ENCODE measurements at regions not wholly inside any gene's neighbourhood (a gene's known extent, or its start where the extent isn't known, plus 50 kb on each side); places are given as distances from the start of the nearest gene placed in this dataset.
A peak's percentile ranks its signal among the peaks of the same experiment; 100 is the strongest.

DNA sequence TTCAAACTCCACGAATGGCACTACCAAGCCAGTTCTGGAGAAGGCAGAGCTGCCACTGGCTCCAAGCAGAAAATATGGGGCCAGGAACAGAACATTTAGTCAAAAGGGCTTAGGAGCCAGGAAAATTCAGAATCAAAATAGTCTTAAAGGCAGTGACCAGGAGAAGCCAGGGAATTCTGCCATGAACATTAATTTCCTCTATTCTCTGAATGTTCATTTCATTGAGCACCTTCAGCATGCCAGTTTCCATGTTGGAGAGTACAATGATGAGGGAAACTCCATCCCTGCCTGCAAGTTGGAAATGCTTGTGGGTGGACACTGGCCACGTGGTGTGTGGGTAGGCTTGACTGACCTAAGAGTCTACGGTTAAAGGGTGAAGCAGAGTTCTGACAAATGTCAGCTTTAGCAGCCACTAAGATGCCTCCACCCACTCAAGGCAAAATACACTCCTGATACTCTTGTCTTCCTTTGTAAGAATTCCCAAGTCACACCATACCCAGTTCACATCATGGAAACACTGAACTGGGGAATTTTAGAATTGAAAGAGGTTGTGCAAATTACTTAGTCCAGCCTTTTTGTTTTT, 190.1 kb upstream of the C1QTNF7 start:
- Histone ChIP-seq H4K20me1 (ENCODE audit: insufficient read depth, poor library complexity, severe bottlenecking) (no peaks in the 10 kb centered on the region), H3K4me1 (ENCODE audit: insufficient read depth) (peaks cover 11% of the 10 kb centered on the region), H3K79me2 (no peaks in the 10 kb centered on the region), H3K36me3 (replicated peaks; ENCODE audit: insufficient read depth, low read depth) (no peaks in the 10 kb centered on the region), H3K27me3 (no peaks in the 10 kb centered on the region), H2AFZ (no peak overlapping the region), H3K9me2 (replicated peaks; ENCODE audit: insufficient read depth) (no peaks in the 10 kb centered on the region), H3K4me3 (no peak overlapping the region), H3K9me3 (ENCODE audit: low read depth) (no peaks in the 10 kb centered on the region), H3K4me2 (no peak overlapping the region), H3K27ac (no peak overlapping the region)
- 97% methylated on average over 3 of the region's 3 CpGs for WGBS (ENCODE audit: low lambda C conversion rate, missing lambda C conversion rate)
- TF ChIP-seq EZH2phosphoT487 (IDR thresholded peaks at IDR 0.05; ENCODE audit: low read depth, severe bottlenecking, unreplicated experiment) (no peak), EZH2 (IDR thresholded peaks at IDR 0.05; ENCODE audit: borderline replicate concordance) (no peak)
- TF ChIP-seq, protein P1, sequence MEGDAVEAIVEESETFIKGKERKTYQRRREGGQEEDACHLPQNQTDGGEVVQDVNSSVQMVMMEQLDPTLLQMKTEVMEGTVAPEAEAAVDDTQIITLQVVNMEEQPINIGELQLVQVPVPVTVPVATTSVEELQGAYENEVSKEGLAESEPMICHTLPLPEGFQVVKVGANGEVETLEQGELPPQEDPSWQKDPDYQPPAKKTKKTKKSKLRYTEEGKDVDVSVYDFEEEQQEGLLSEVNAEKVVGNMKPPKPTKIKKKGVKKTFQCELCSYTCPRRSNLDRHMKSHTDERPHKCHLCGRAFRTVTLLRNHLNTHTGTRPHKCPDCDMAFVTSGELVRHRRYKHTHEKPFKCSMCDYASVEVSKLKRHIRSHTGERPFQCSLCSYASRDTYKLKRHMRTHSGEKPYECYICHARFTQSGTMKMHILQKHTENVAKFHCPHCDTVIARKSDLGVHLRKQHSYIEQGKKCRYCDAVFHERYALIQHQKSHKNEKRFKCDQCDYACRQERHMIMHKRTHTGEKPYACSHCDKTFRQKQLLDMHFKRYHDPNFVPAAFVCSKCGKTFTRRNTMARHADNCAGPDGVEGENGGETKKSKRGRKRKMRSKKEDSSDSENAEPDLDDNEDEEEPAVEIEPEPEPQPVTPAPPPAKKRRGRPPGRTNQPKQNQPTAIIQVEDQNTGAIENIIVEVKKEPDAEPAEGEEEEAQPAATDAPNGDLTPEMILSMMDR (IDR thresholded peaks at IDR 0.05; ENCODE audit: poor library complexity) = no peak
- no peak for DNase-seq (ENCODE audit: low spot score)

DNA sequence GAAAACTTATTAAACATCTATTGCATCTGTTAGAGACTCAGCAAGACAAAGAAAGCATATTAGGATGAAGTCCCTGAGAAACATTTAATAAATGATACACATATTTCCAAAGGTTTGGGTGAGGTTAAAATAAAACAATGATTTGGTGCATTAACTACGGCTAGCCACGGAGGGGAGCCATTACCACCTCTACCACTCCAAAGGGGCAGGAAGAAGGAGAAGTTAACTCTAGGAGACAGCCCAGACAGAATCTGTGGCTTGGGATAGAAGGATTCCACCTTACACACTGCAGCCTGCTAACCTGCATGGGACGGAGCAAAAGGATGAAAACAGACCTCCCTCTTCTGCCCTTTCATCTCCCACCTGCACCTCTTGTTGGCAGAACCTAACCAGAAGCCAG, 189.1 kb upstream of the C1QTNF7 start:
- Histone ChIP-seq H3K79me2 (no peaks in the 10 kb centered on the region), H2AFZ (no peak overlapping the region), H3K4me1 (ENCODE audit: insufficient read depth) (peaks cover 5% of the 10 kb centered on the region), H3K27ac (no peak overlapping the region), H3K4me3 (no peak overlapping the region), H3K27me3 (no peaks in the 10 kb centered on the region), H3K9me3 (ENCODE audit: low read depth) (no peaks in the 10 kb centered on the region), H3K4me2 (no peak overlapping the region), H4K20me1 (ENCODE audit: insufficient read depth, poor library complexity, severe bottlenecking) (no peaks in the 10 kb centered on the region), H3K9me2 (replicated peaks; ENCODE audit: insufficient read depth) (no peaks in the 10 kb centered on the region), H3K36me3 (replicated peaks; ENCODE audit: insufficient read depth, low read depth) (no peaks in the 10 kb centered on the region)
- WGBS (ENCODE audit: low lambda C conversion rate, missing lambda C conversion rate) = 20% methylated on average over 3 of the region's 3 CpGs
- TF ChIP-seq EZH2 (IDR thresholded peaks at IDR 0.05; ENCODE audit: borderline replicate concordance) = no peak
- TF ChIP-seq, protein P1 (IDR thresholded peaks at IDR 0.05; ENCODE audit: poor library complexity) = peak; percentile 62
- peak; percentile 68 for DNase-seq (ENCODE audit: low spot score)

DNA sequence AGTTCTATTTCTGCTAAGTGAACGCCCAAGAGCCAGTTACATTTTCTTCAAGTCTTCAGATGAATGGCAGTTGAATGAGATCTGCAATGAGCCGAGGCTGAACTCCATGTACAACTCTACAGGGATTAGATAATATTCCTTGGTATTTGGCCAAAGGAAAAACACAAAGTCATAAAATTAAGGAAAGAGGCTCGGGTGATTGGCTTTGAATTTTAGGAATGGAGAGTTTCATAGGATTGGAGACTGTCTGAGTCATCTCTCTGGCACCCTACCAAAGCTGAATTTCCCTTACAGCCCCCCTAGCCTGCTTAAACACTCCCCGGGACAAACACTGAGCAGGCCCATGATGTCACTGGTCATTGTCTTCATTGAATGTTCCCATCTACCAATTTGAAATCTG, 188.0 kb upstream of the C1QTNF7 start:
- H3K79me2 ChIP-seq = no peaks in the 10 kb centered on the region
- H3K9me3 ChIP-seq (ENCODE audit: low read depth) = no peaks in the 10 kb centered on the region
- H2AFZ ChIP-seq = no peak overlapping the region
- no peaks in the 10 kb centered on the region for H4K20me1 ChIP-seq (ENCODE audit: insufficient read depth, poor library complexity, severe bottlenecking)
- peaks cover 3% of the 10 kb centered on the region for H3K4me1 ChIP-seq (ENCODE audit: insufficient read depth)
- no peaks in the 10 kb centered on the region for H3K36me3 ChIP-seq (replicated peaks; ENCODE audit: insufficient read depth, low read depth)
- no peak overlapping the region for H3K27ac ChIP-seq
- H3K27me3 ChIP-seq = no peaks in the 10 kb centered on the region
- TF ChIP-seq, protein P1 (IDR thresholded peaks at IDR 0.05; ENCODE audit: poor library complexity) = no peak
- TF ChIP-seq EZH2 (IDR thresholded peaks at IDR 0.05; ENCODE audit: borderline replicate concordance) (no peak), EZH2phosphoT487 (IDR thresholded peaks at IDR 0.05; ENCODE audit: low read depth, severe bottlenecking, unreplicated experiment) (no peak)
- no peak overlapping the region for H3K4me3 ChIP-seq
- no peak overlapping the region for H3K4me2 ChIP-seq
- DNase-seq (ENCODE audit: low spot score) = peak; percentile 12
- 54% methylated on average over 4 of the region's 4 CpGs for WGBS (ENCODE audit: low lambda C conversion rate, missing lambda C conversion rate)
- H3K9me2 ChIP-seq (replicated peaks; ENCODE audit: insufficient read depth) = no peaks in the 10 kb centered on the region

DNA sequence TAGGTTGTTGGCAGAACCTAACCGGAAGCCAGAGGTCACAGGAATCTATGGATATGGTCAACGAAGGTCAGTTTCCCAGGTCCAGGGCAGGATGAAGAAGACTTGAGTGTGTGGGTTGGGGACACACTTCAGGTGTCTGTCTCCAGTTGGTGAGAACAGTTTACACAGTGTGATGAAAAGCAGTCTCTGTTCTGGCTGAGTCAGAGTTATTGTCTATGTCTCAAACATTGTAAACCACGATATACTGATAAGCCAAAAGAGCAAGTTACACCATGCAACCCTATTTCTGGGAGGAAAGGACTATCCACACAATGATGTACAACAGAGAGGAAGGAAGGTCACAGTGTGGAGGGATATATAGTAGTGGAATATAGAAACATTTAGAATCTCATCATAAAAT, 187.1 kb upstream of the C1QTNF7 start:
- Histone ChIP-seq H3K9me3 (ENCODE audit: low read depth) (no peaks in the 10 kb centered on the region), H3K36me3 (replicated peaks; ENCODE audit: insufficient read depth, low read depth) (no peaks in the 10 kb centered on the region), H3K9me2 (replicated peaks; ENCODE audit: insufficient read depth) (no peaks in the 10 kb centered on the region), H3K4me1 (ENCODE audit: insufficient read depth) (no peaks in the 10 kb centered on the region), H3K4me2 (no peak overlapping the region), H3K4me3 (no peak overlapping the region), H3K79me2 (no peaks in the 10 kb centered on the region), H3K27ac (no peak overlapping the region), H4K20me1 (ENCODE audit: insufficient read depth, poor library complexity, severe bottlenecking) (no peaks in the 10 kb centered on the region), H2AFZ (no peak overlapping the region), H3K27me3 (no peaks in the 10 kb centered on the region)
- 56% methylated on average over 3 of the region's 3 CpGs for WGBS (ENCODE audit: low lambda C conversion rate, missing lambda C conversion rate)
- no peak for DNase-seq (ENCODE audit: low spot score)
- TF ChIP-seq EZH2 (IDR thresholded peaks at IDR 0.05; ENCODE audit: borderline replicate concordance) (no peak), EZH2phosphoT487 (IDR thresholded peaks at IDR 0.05; ENCODE audit: low read depth, severe bottlenecking, unreplicated experiment) (no peak)
- TF ChIP-seq, protein P1 (IDR thresholded peaks at IDR 0.05; ENCODE audit: poor library complexity) = no peak
